ENCODE measurements at regions not wholly inside any gene's neighbourhood (a gene's known extent, or its start where the extent isn't known, plus 50 kb on each side); places are given as distances from the start of the nearest gene placed in this dataset.

- TF ChIP-seq EZH2phosphoT487 (IDR thresholded peaks at IDR 0.05; ENCODE audit: low read length) (no peak), EZH2 (optimal IDR thresholded peaks at IDR 0.05; ENCODE audit: low read depth, low read length) (no peak)
- TF ChIP-seq, protein P1, sequence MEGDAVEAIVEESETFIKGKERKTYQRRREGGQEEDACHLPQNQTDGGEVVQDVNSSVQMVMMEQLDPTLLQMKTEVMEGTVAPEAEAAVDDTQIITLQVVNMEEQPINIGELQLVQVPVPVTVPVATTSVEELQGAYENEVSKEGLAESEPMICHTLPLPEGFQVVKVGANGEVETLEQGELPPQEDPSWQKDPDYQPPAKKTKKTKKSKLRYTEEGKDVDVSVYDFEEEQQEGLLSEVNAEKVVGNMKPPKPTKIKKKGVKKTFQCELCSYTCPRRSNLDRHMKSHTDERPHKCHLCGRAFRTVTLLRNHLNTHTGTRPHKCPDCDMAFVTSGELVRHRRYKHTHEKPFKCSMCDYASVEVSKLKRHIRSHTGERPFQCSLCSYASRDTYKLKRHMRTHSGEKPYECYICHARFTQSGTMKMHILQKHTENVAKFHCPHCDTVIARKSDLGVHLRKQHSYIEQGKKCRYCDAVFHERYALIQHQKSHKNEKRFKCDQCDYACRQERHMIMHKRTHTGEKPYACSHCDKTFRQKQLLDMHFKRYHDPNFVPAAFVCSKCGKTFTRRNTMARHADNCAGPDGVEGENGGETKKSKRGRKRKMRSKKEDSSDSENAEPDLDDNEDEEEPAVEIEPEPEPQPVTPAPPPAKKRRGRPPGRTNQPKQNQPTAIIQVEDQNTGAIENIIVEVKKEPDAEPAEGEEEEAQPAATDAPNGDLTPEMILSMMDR (IDR thresholded peaks at IDR 0.05; ENCODE audit: low read length), result no peak
Measured at GRCh38 chr20:60921022-60921622, 330.9 kb upstream of the CDH4 start.
